VCaP (cell line): ENCODE measurements at regions not wholly inside any gene's neighbourhood (a gene's known extent, or its start where the extent isn't known, plus 50 kb on each side); places are given as distances from the start of the nearest gene placed in this dataset.
A peak's percentile ranks its signal among the peaks of the same experiment; 100 is the strongest.

Experiments
- H3K27ac ChIP-seq: fragments of 450-650 bp; 2 replicates; pipeline ENCODE4 v1.5.1; 2017
- CTCF ChIP-seq: fragments of 450-650 bp; conservative IDR thresholded peaks from 2 replicates; pipeline ENCODE4 v1.5.1; 2017; ENCODE audit warnings: mild to moderate bottlenecking, moderate library complexity

GRCh38 chr12:107558141-107558815, 127.3 kb upstream of the PWP1 start:
- no peak overlapping the region for H3K27ac ChIP-seq
- no peak for TF ChIP-seq CTCF

GRCh38 chr12:107558816-107559382, 126.7 kb upstream of the PWP1 start:
- TF ChIP-seq CTCF = no peak
- H3K27ac ChIP-seq = no peak overlapping the region

GRCh38 chr12:107560165-107560898, 125.3 kb upstream of the PWP1 start:
- H3K27ac ChIP-seq = no peak overlapping the region
- no peak for TF ChIP-seq CTCF

- TF ChIP-seq CTCF = no peak
- no peak overlapping the region for H3K27ac ChIP-seq
Observed at GRCh38 chr12:107560899-107561285, 124.7 kb upstream of the PWP1 start.

GRCh38 chr12:107564946-107565345, 120.7 kb upstream of the PWP1 start:
- H3K27ac ChIP-seq = no peak overlapping the region
- peak; percentile 55 for TF ChIP-seq CTCF

GRCh38 chr12:107565551-107565950, 120.0 kb upstream of the PWP1 start:
- no peak for TF ChIP-seq CTCF
- no peak overlapping the region for H3K27ac ChIP-seq

GRCh38 chr12:107567876-107568619, 117.6 kb upstream of the PWP1 start:
- no peak for TF ChIP-seq CTCF
- no peak overlapping the region for H3K27ac ChIP-seq
